Tibial nerve (tissue), 4 donors: ENCODE measurements at regions not wholly inside any gene's neighbourhood (a gene's known extent, or its start where the extent isn't known, plus 50 kb on each side); places are given as distances from the start of the nearest gene placed in this dataset.

ENCODE experiments used
- EP300 ChIP-seq, 2 donors: sonication (generic); formaldehyde crosslinking; IDR thresholded peaks; one replicate each; pipeline ENCODE4 v1.6.1; 2017; ENCODE audit warnings: antibody characterized with exemption in 2 of 2, mild to moderate bottlenecking in 1 of 2
- POLR2A ChIP-seq, 2 donors: fragments of 450-650 bp; IDR thresholded peaks; one replicate each; pipeline ENCODE4 v1.6.1; 2017; ENCODE audit warnings: antibody characterized with exemption in 2 of 2, mild to moderate bottlenecking in 2 of 2, moderate library complexity in 2 of 2
- TF ChIP-seq, protein P1 (sequence below), 5 experiments: fragments of 200-600 bp in 3 of 5; fragments of 450-650 bp in 2 of 5; sonication (generic) in 3 of 5; IDR thresholded peaks; one replicate each; pipeline ENCODE4 v1.5.1; 2016 to 2019; ENCODE audit warnings: antibody characterized with exemption in 5 of 5, mild to moderate bottlenecking in 3 of 5, moderate library complexity in 2 of 5

DNA sequence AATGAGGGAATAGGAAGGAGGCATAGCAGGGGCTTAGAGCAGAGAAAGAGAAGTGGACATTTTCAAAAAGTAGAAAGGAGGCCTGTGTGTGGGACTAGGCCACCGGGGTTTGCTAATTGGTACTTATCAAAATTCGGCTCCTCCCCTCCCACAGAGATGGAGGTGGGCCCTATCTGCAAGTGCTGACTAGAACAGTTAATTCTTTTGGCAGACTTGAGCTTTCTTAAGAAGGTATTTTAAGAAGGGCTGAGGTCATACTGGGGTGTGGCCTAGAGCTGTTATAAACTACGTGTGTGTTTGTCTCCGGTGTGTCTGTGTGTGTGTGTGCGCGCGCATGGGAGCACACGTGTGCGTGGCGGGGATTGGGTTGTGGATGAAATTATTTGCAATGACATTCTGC lies 1086.5 kb downstream of the EFNA5 start:
- TF ChIP-seq, protein P1, sequence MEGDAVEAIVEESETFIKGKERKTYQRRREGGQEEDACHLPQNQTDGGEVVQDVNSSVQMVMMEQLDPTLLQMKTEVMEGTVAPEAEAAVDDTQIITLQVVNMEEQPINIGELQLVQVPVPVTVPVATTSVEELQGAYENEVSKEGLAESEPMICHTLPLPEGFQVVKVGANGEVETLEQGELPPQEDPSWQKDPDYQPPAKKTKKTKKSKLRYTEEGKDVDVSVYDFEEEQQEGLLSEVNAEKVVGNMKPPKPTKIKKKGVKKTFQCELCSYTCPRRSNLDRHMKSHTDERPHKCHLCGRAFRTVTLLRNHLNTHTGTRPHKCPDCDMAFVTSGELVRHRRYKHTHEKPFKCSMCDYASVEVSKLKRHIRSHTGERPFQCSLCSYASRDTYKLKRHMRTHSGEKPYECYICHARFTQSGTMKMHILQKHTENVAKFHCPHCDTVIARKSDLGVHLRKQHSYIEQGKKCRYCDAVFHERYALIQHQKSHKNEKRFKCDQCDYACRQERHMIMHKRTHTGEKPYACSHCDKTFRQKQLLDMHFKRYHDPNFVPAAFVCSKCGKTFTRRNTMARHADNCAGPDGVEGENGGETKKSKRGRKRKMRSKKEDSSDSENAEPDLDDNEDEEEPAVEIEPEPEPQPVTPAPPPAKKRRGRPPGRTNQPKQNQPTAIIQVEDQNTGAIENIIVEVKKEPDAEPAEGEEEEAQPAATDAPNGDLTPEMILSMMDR (IDR thresholded peaks at IDR 0.05), result no peak
- TF ChIP-seq POLR2A (IDR thresholded peaks at IDR 0.05) (no peak), EP300 (IDR thresholded peaks at IDR 0.05) (no peak)
